ENCODE measurements at regions not wholly inside any gene's neighbourhood (a gene's known extent, or its start where the extent isn't known, plus 50 kb on each side); places are given as distances from the start of the nearest gene placed in this dataset.

GRCh38 chr5:118565335-118565971, 422.9 kb downstream of the DTWD2 start:
- no peaks in the 10 kb centered on the region for H3K27me3 ChIP-seq
- H3K4me3 ChIP-seq = no peak overlapping the region
- H3K27ac ChIP-seq = no peak overlapping the region
- TF ChIP-seq POLR2A (IDR thresholded peaks at IDR 0.05) = no peak
- TF ChIP-seq CTCF (IDR thresholded peaks at IDR 0.05) = no peak
- 64 to 78% methylated on average over 12 of the region's 12 CpGs for WGBS, 2 donors
- intact Hi-C loops (cut with DNase I) = no loop called here
- H3K9me3 ChIP-seq = no peaks in the 10 kb centered on the region
- DNase-seq = no peak
- no peaks in the 10 kb centered on the region for H3K36me3 ChIP-seq
- no peaks in the 10 kb centered on the region for H3K4me1 ChIP-seq

GRCh38 chr5:118561971-118562370, 426.4 kb downstream of the DTWD2 start:
- H3K27me3 ChIP-seq = no peaks in the 10 kb centered on the region
- TF ChIP-seq POLR2A (IDR thresholded peaks at IDR 0.05) (no peak), CTCF (IDR thresholded peaks at IDR 0.05) (no peak)
- no peaks in the 10 kb centered on the region for H3K4me1 ChIP-seq
- no peaks in the 10 kb centered on the region for H3K9me3 ChIP-seq
- H3K27ac ChIP-seq = no peak overlapping the region
- intact Hi-C loops (cut with DNase I) = no loop called here
- no peaks in the 10 kb centered on the region for H3K36me3 ChIP-seq
- DNase-seq = no peak
- H3K4me3 ChIP-seq = no peak overlapping the region
- 65 to 85% methylated on average over 2 to 3 of the region's 3 CpGs for WGBS, 2 donors

- no peak overlapping the region for H3K27ac ChIP-seq
- intact Hi-C loops (cut with DNase I) = no loop called here
- no peak for TF ChIP-seq POLR2A (IDR thresholded peaks at IDR 0.05)
- H3K4me1 ChIP-seq = no peaks in the 10 kb centered on the region
- no peak for DNase-seq
- no peaks in the 10 kb centered on the region for H3K36me3 ChIP-seq
- no peak overlapping the region for H3K4me3 ChIP-seq
- H3K27me3 ChIP-seq = no peaks in the 10 kb centered on the region
- H3K9me3 ChIP-seq = no peaks in the 10 kb centered on the region
Measured at GRCh38 chr5:118561235-118561634, 427.1 kb downstream of the DTWD2 start.

GRCh38 chr5:118558871-118559270, 429.5 kb downstream of the DTWD2 start:
- DNase-seq = no peak
- intact Hi-C loops (cut with DNase I) = no loop called here
- Histone ChIP-seq H3K9me3 (no peaks in the 10 kb centered on the region), H3K36me3 (no peaks in the 10 kb centered on the region), H3K27ac (no peak overlapping the region), H3K4me3 (no peak overlapping the region), H3K4me1 (no peaks in the 10 kb centered on the region), H3K27me3 (no peaks in the 10 kb centered on the region)
- TF ChIP-seq CTCF (IDR thresholded peaks at IDR 0.05) (no peak), POLR2A (IDR thresholded peaks at IDR 0.05) (no peak)
- WGBS, 2 donors = 79 to 89% methylated on average over 1 of the region's 1 CpG

- TF ChIP-seq POLR2A (IDR thresholded peaks at IDR 0.05) = no peak
- no peak for TF ChIP-seq CTCF (IDR thresholded peaks at IDR 0.05)
- Histone ChIP-seq H3K4me1 (no peaks in the 10 kb centered on the region), H3K4me3 (no peak overlapping the region), H3K27ac (no peak overlapping the region), H3K9me3 (no peaks in the 10 kb centered on the region), H3K36me3 (no peaks in the 10 kb centered on the region), H3K27me3 (no peaks in the 10 kb centered on the region)
- 80 to 92% methylated on average over 4 of the region's 4 CpGs for WGBS, 2 donors
- no peak for DNase-seq
- intact Hi-C loops (cut with DNase I) = no loop called here
Measured at GRCh38 chr5:118557251-118557661, 431.1 kb downstream of the DTWD2 start.

GRCh38 chr5:118556792-118557191, 431.6 kb downstream of the DTWD2 start:
- H3K4me1 ChIP-seq = no peaks in the 10 kb centered on the region
- DNase-seq = no peak
- no peaks in the 10 kb centered on the region for H3K27me3 ChIP-seq
- TF ChIP-seq POLR2A (IDR thresholded peaks at IDR 0.05) (no peak), CTCF (IDR thresholded peaks at IDR 0.05) (no peak)
- H3K36me3 ChIP-seq = no peaks in the 10 kb centered on the region
- H3K27ac ChIP-seq = no peak overlapping the region
- intact Hi-C loops (cut with DNase I) = no loop called here
- no peaks in the 10 kb centered on the region for H3K9me3 ChIP-seq
- no peak overlapping the region for H3K4me3 ChIP-seq
- WGBS, 2 donors = 68 to 70% methylated on average over 5 of the region's 5 CpGs
